ENCODE measurements at regions not wholly inside any gene's neighbourhood (a gene's known extent, or its start where the extent isn't known, plus 50 kb on each side); places are given as distances from the start of the nearest gene placed in this dataset.

GRCh38 chr7:94239661-94240234 lies 154.9 kb upstream of the COL1A2 start:
- Histone ChIP-seq H3K27me3 (ENCODE audit: control insufficient read depth, insufficient read depth, low read length) (no peaks in the 10 kb centered on the region), H3K36me3 (ENCODE audit: control insufficient read depth, insufficient read depth, low read length) (no peaks in the 10 kb centered on the region), H3K4me3 (ENCODE audit: low read depth, low read length) (no peak overlapping the region)
- TF ChIP-seq CTCF (IDR thresholded peaks at IDR 0.05; ENCODE audit: insufficient read depth, low read length, poor library complexity, severe bottlenecking), result no peak
- DNase-seq (ENCODE audit: low read depth), result no peak

GRCh38 chr7:94240902-94241301 lies 153.8 kb upstream of the COL1A2 start:
- no peak for TF ChIP-seq CTCF (IDR thresholded peaks at IDR 0.05; ENCODE audit: insufficient read depth, low read length, poor library complexity, severe bottlenecking)
- no peak for DNase-seq (ENCODE audit: low read depth)
- Histone ChIP-seq H3K4me3 (ENCODE audit: low read depth, low read length) (no peak overlapping the region), H3K27me3 (ENCODE audit: control insufficient read depth, insufficient read depth, low read length) (no peaks in the 10 kb centered on the region), H3K36me3 (ENCODE audit: control insufficient read depth, insufficient read depth, low read length) (no peaks in the 10 kb centered on the region)

- no peak for DNase-seq (ENCODE audit: low read depth)
- TF ChIP-seq CTCF (IDR thresholded peaks at IDR 0.05; ENCODE audit: insufficient read depth, low read length, poor library complexity, severe bottlenecking), result no peak
- Histone ChIP-seq H3K4me3 (ENCODE audit: low read depth, low read length) (no peak overlapping the region), H3K27me3 (ENCODE audit: control insufficient read depth, insufficient read depth, low read length) (no peaks in the 10 kb centered on the region), H3K36me3 (ENCODE audit: control insufficient read depth, insufficient read depth, low read length) (no peaks in the 10 kb centered on the region)
Observed at GRCh38 chr7:94241402-94241925, 153.2 kb upstream of the COL1A2 start.

GRCh38 chr7:94243066-94243711 lies 151.5 kb upstream of the COL1A2 start:
- Histone ChIP-seq H3K27me3 (ENCODE audit: control insufficient read depth, insufficient read depth, low read length) (no peaks in the 10 kb centered on the region), H3K36me3 (ENCODE audit: control insufficient read depth, insufficient read depth, low read length) (no peaks in the 10 kb centered on the region), H3K4me3 (ENCODE audit: low read depth, low read length) (no peak overlapping the region)
- no peak for DNase-seq (ENCODE audit: low read depth)
- no peak for TF ChIP-seq CTCF (IDR thresholded peaks at IDR 0.05; ENCODE audit: insufficient read depth, low read length, poor library complexity, severe bottlenecking)

GRCh38 chr7:94244760-94245159 lies 149.9 kb upstream of the COL1A2 start:
- no peaks in the 10 kb centered on the region for H3K27me3 ChIP-seq (ENCODE audit: control insufficient read depth, insufficient read depth, low read length)
- DNase-seq (ENCODE audit: low read depth), result no peak
- no peak for TF ChIP-seq CTCF (IDR thresholded peaks at IDR 0.05; ENCODE audit: insufficient read depth, low read length, poor library complexity, severe bottlenecking)
- no peak overlapping the region for H3K4me3 ChIP-seq (ENCODE audit: low read depth, low read length)
- H3K36me3 ChIP-seq (ENCODE audit: control insufficient read depth, insufficient read depth, low read length), result no peaks in the 10 kb centered on the region

- Histone ChIP-seq H3K27me3 (ENCODE audit: control insufficient read depth, insufficient read depth, low read length) (no peaks in the 10 kb centered on the region), H3K4me3 (ENCODE audit: low read depth, low read length) (no peak overlapping the region), H3K36me3 (ENCODE audit: control insufficient read depth, insufficient read depth, low read length) (no peaks in the 10 kb centered on the region)
- no peak for TF ChIP-seq CTCF (IDR thresholded peaks at IDR 0.05; ENCODE audit: insufficient read depth, low read length, poor library complexity, severe bottlenecking)
- no peak for DNase-seq (ENCODE audit: low read depth)
Observed at GRCh38 chr7:94245500-94245899, 149.2 kb upstream of the COL1A2 start.
